Forelimb muscle (tissue), 1 donor: ENCODE measurements at regions not wholly inside any gene's neighbourhood (a gene's known extent, or its start where the extent isn't known, plus 50 kb on each side); places are given as distances from the start of the nearest gene placed in this dataset.
"Not testable (repeated sequence)": the region's sequence is repeated elsewhere in the genome, so short reads cannot be mapped to it uniquely, and the experiment has no call there.

Experiments
- DNase-seq: peaks from one replicate; pipeline ENCODE4 v3.0.0-alpha.2; 2013; ENCODE audit warnings: low read depth

GRCh38 chr7:27032839-27033238 lies 63.0 kb downstream of the HOXA1 start:
- no peak for DNase-seq

GRCh38 chr7:27031289-27032172 lies 64.3 kb downstream of the HOXA1 start:
- peak; percentile 34 for DNase-seq

GRCh38 chr7:27030393-27031050 lies 65.3 kb downstream of the HOXA1 start:
- no peak for DNase-seq

GRCh38 chr7:27025270-27025669 lies 70.5 kb downstream of the HOXA1 start:
- no peak for DNase-seq

- no peak for DNase-seq
Measured at GRCh38 chr7:27010068-27010467, 85.7 kb downstream of the HOXA1 start.

DNA sequence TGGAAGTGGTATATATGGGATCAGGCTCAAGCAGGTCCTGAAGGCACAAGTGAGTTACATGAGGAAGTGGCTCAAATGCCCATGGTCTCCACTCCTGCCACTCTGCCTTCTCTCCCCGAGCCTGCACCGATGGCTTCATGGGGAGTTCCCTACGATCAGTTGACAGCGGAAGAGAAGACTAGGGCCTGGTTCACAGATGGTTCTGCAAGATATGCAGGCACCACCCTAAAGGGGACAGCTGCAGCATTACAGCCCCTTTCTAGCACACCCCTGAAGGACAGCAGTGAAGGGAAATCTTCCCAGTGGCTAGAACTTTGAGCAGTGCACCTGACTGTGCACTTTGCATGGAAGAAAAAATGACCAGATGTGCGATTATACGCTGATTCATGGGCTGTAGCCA lies 95.3 kb downstream of the HOXA1 start:
- DNase-seq, result no peak

DNA sequence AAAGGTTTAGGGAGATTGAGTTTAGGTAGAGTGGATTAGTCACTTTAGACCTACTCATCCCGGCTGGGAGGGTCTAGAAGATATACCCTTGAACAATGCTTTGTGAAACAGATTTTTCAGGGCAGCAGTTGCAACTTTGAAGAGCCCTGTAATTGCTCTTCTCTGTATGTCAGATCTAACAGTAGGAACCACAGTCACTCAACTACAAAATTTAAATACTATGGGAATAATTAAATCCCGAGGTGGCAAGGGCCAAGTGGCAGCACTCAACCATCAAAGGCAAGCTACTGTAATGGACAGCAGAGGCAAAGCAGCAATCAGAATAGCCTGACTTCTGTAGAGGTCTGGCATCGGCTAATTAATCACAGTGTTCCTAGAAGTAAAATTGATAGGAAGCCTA lies 97.5 kb downstream of the HOXA1 start:
- DNase-seq, result not testable (repeated sequence)

- DNase-seq, result no peak
Measured at GRCh38 chr7:26995666-26996065, 100.1 kb downstream of the HOXA1 start.

- no peak for DNase-seq
Measured at GRCh38 chr7:26993816-26994810, 101.7 kb downstream of the HOXA1 start.

DNA sequence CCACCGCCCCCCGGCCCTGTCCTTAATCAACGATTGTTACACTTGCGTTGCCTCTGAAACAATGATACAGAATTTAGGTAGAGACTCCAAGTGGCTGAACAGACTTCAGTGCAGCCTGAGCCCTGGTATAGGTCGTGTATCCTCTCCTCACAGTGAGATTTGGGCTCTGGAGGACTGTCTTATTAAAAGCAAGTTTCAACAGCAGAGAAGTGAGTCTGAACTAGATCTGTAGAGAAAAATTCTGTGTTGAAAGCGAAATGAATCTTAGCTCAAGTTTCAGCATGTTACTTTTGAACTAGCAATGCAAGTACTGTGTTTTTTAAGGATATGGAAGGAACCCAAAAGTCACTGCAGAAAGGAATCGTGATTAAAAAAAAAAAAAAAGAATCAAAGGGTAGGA lies 103.1 kb downstream of the HOXA1 start:
- DNase-seq, result no peak

DNA sequence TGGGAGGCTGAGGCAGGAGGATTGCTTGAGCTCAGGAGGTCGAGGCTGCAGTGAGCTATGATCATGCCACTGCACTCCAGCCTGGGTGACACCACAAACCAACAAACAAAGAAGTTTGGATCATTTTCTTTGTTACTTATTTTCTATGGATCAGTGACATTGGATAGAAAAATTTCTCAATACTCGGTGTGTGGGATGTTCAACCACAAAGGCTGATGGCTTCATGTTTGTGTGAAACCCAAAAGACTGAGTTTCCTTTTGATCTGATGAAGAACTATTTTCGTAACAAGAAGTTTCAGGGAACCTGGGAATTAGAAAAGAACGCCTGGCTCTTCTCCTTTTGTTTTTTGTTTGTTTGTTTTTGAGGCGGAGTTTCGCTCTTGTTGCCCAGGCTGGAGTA lies 104.0 kb downstream of the HOXA1 start:
- DNase-seq, result no peak

GRCh38 chr7:26989897-26990670 lies 105.7 kb downstream of the HOXA1 start:
- no peak for DNase-seq

DNA sequence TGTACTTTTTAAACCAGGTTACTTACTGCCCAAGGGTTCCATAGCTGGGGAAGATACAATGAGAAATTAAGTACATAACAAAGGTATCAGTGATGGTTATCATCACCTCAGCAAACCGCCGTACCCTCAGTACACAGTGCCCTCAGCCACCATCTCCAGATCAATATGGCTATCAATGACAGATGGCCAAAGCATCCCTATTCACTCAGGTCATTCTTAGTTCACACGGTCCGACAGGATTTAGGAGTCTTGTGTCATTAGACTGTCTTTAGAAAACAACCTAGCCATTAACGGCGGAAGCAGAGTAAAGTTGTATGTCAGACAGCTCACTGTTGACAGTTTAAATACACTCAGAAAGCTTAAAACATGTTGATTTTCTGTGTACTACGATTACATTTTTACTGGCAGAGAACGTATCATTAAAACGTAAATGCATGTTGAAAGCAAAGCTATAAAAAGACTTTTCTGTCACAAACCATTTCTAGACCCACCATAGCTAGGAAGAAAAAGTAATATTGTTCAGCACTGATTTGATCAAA lies 106.9 kb downstream of the HOXA1 start:
- no peak for DNase-seq

- DNase-seq, result no peak
Measured at GRCh38 chr7:26987338-26987737, 108.5 kb downstream of the HOXA1 start.

DNA sequence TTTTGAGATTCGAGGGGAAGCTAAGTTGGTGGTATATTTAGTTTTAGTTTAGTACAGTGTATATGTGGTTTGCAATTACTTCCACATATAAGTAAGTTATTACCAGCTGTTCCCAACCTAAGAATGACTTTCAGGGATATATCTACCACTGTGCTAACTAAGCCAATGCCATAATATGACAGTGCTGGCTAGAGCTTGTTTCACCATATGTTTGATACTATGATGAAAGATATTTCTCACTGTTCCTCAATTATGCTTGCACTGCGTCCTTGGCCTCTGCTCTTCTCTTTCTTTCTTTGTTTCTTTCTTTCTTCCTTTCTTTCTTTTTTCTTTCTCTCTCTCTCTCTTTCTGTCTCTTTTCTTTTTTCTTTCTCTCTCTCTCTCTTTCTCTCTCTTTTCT lies 113.8 kb upstream of the SKAP2 start:
- no peak for DNase-seq

DNA sequence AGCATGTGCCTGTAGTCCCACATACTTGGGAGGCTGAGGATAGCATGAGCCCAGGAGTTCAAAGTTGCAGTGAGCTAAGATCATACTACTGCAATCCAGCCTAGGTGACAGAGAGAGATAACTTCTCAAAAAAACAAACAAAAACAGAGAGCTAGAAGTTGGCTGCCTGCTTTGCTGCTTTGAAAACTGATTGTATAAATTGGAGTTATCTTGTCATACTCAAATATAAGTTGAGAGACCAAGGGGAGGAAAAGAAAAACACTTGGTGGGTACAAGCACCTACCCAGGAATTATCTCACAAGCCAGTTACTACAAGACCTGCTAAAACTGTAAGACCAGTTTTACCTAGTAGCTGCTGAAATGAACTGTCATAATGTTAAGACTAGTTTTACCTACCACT lies 112.5 kb upstream of the SKAP2 start:
- DNase-seq, result no peak

DNA sequence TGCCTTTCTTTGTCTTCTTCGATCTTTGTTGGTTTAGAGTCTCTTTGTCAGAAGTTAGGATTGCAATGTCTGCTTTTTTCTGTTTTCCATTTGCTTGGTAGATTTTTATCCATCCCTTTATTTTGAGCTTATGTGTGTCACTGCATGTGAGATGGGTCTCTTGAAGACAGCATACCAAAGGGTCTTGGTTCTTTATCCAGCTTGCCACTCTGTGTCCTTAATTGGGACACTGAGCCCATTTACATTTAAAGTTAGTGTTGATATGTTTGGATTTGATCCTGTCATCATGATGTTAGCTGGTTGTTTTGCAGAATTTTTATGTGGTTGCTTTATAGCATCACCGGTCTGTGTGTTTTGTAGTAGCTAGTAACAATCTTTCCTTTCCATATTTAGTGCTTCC lies 107.5 kb upstream of the SKAP2 start:
- DNase-seq, result not testable (repeated sequence)

DNA sequence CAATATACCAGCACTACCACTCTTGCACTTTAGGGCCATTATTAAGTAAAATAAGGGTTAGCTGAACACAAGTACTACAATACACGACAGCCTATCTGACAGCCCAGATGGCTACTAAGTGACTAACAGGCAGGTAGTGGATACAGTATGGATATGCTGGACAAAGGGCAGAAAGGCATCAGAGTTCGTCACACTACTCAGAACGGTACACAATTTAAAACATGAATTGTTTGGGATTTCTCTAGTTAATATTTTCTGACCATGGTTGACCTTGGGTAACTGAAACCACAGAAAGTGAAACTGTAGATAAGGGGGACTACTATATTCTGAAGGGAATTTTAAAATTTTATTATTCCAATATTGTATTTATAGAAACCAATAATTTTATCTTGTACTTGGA lies 101.3 kb upstream of the SKAP2 start:
- DNase-seq, result no peak

- DNase-seq, result no peak
Measured at GRCh38 chr7:26964156-26964808, 99.9 kb upstream of the SKAP2 start.

- no peak for DNase-seq
Measured at GRCh38 chr7:26959290-26959689, 94.9 kb upstream of the SKAP2 start.
